DND-41 (cell line): ENCODE measurements at regions not wholly inside any gene's neighbourhood (a gene's known extent, or its start where the extent isn't known, plus 50 kb on each side); places are given as distances from the start of the nearest gene placed in this dataset.

Experiments
- CTCF ChIP-seq: IDR thresholded peaks from 2 replicates; pipeline ENCODE4 v1.5.1; 2012; ENCODE audit warnings: borderline replicate concordance, low read length, moderate library complexity, mild to moderate bottlenecking; ENCODE audit not compliant: poor library complexity, severe bottlenecking; ENCODE audit errors: extremely low read depth
- EZH2 ChIP-seq: IDR thresholded peaks from 3 replicates; pipeline ENCODE4 v1.6.1; 2012; ENCODE audit warnings: borderline replicate concordance, low read depth, mild to moderate bottlenecking, moderate library complexity, low read length, inconsistent platforms; ENCODE audit not compliant: severe bottlenecking

- TF ChIP-seq CTCF: no peak
- no peak for TF ChIP-seq EZH2
Measured at GRCh38 chr14:49478784-49479183, 107.4 kb downstream of the RPS29 start.
